ENCODE measurements at regions not wholly inside any gene's neighbourhood (a gene's known extent, or its start where the extent isn't known, plus 50 kb on each side); places are given as distances from the start of the nearest gene placed in this dataset.

DNA sequence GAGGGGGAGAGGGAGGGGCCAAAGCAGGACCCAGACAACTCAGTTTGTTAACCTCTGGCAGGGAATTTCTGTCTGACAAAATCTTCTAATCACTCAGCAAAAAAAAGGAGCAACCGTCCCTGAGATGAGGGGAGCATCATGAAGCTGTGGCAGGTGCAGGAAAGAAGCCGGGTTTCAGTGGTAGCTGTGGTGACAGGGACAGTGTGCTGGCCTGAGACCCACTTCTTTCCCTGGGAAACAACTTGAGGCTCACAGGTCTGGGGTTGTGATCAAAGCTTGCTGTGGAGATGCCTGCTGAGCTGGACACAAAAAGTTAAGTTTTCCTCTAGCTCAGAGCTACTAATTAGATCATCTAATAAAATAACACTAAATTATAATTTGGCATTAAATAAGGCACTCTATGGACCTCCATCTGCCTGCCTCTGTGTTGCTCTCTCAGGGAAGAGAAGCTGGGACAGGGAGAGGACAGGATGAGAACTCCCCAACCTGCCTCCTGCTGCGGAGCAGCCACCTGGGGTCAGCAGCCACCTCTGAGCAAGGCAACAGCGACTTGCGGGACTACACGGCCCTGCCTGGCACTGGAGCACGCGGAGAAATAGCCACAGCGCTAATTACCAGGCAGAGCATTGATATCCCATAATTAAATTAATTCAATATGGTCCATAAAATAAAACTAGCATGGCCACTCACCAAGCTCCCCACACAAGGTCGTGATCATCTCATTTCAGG lies 104.6 kb upstream of the TEX51 start:
- DNase-seq (ENCODE audit: low read depth) = no peak

DNA sequence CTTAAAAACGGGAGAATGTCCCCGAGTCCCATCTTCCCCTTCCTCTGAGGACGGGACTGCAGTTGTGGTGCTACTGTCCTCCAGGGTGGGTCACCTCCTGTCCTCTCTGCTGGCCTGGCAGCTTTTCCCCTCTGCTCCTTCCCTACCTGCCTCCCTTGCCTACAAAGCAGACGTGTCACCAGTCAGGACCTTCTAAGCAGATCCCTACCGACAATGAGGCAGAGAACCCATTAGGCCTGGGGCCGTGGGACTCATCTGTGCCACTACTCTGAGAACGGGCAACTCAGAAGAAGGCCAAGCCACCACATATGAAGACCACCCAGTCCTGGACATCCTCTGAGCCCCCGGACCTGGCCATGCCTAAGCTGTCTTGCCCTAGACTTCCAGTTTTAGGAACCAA lies 103.0 kb upstream of the TEX51 start:
- no peak for DNase-seq (ENCODE audit: low read depth)

DNA sequence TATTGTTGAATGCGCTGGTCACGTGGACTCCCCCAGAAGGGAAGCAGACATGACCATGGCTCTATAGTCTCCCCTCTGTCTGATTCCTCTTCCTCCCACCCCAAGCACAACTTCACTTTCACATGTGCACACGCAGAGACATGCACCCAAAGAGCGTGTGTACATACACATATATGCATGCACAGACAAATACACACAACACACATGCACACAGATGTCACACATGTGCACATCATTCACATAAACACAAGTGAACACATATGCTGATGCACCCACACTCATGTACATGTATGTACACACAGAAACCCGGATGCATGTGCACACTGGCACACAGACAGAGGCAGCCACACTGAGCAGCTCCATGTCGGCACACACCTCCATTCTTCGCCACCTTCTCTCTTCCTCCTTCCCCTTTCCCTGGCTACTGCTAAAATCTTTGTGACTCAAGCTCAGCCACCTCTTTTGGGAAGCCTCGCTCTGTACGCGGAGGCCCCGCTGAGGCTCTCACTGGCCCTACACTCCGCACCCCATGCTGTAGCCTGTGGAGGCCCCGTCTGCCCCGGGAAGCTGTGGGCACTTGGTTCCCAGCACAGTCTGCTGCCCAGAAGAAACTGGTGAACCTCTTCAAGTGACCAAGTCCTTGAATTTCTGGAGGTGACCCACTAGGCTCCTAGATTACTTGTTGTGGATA lies 101.6 kb upstream of the TEX51 start:
- no peak for DNase-seq (ENCODE audit: low read depth)

DNA sequence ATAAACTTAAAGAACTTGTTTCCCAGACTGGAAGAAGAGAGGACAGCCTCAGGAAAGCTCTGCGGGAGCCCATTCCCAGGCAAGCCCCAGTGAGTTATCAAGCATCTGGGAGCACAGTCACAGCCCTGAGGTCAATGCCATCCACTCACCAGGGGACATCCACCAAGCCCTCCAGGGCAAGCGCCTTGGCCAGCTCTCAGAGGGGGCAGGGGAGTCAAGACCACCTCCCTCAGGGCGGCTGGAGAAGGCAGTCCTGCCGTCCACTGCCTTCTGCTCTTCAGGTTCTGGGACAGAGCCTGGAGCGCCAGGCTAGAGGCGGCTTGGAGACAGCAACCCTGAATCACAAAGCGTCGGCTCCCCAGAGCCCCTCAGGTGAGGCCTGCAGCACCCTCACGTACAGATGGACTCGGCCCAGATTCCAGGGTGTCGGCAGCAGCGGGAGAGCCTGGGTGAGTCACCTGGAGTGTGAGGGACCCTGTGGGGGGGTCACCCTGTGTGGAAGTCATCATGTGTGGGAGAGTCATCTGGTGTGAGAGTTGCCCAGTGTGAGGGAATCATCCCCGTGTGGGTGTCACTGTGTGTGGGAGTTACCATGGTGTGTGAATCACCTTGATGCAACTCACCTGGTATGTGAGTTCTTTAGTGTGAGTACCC lies 100.9 kb upstream of the TEX51 start:
- no peak for DNase-seq (ENCODE audit: low read depth)

DNA sequence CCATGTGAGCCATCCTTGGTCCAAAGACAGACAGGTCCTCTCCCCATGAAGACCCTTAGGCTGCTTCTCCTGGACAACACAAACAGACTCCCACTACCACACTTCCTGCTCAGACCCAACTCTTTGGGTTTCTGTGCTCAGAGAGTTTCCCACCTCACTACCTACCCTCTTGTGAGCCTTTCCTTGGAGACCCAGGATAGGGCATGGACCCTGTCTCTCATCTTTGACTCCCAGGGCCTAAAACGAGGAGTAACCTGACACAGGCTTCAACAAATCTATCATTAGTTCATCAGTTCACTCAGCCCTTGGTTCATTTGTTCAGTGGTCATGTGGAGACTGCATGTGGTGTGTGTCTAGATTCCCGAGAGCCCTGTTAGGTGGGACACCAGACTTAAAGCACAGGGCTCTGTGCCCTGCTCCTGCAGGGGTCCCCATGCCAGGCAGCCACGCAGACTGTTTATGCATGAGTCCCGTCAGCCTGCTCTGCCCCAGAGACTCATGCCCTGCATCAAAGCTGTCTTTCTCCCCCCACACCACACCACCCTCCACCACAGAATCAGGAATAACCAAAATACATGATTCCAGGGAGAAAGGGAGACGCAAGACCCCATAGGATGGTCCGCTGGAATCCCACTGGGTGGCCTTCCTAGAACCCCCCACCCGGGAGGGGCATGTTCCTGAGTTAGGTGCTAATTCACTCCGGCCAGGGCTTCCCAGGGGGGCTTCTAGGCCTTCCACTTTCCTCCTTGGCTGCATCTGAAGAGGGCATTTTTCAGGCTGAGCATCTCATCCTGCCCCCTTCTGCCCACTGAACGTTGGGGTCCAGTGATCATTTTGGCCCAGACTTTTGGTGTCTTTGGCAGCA lies 100.2 kb upstream of the TEX51 start:
- DNase-seq (ENCODE audit: low read depth) = no peak

DNA sequence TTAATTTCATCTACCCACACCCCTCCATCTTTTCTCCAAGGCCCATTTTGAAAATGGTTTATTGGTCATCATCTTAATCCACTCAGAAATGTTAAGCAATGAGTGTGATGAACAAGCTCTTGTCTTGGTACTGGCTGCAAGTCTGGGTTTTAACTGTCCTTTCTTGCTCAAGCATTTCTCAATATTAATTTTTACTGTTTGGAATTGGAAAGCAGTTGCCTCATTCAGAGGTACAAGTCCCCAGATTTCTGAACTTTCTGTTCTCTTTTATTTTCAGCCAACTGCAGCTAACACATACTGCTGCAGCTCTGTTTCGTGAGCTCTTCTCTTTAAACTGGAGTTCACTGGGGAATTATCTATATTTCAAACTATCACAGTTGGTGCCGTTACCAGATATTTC lies 99.4 kb upstream of the TEX51 start:
- no peak for DNase-seq (ENCODE audit: low read depth)

DNA sequence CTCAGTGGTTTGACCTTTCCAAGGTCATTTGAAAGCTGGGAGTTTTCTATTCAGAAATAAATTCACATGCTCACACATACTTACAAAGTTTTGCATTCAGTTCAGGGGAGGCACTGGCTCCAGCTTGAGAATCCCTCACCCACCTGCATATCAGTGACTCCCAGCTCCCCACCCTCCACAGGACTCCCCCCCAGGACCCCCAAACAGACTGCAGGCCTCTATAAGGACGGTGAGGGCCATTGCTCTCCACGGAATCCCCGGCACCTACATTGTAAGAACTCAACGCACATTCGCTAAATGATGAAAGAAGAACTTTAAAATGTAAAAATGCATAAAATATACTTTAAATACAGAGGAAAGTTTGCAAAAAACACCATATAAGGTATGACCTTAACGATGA lies 97.2 kb upstream of the TEX51 start:
- DNase-seq (ENCODE audit: low read depth) = no peak

DNA sequence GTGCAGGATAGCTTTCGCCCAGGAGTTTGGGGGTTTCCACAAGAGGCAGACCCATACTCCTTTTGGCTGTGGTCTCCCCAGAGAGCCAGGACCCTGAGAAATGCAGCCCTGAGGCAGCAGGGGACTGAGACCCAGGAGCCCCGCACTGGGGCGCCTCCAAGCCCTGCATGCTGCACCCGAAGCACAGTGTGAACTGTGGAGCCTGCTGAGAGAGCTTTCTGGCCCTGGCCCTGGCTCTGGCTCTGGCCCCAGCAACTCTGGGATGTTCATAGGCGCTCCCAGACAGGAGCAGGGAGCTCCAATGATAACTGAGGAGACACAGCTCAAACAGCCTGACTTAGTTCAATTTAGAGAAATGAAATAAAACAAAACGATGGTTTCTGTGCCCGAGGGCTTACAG lies 96.4 kb upstream of the TEX51 start:
- no peak for DNase-seq (ENCODE audit: low read depth)

DNA sequence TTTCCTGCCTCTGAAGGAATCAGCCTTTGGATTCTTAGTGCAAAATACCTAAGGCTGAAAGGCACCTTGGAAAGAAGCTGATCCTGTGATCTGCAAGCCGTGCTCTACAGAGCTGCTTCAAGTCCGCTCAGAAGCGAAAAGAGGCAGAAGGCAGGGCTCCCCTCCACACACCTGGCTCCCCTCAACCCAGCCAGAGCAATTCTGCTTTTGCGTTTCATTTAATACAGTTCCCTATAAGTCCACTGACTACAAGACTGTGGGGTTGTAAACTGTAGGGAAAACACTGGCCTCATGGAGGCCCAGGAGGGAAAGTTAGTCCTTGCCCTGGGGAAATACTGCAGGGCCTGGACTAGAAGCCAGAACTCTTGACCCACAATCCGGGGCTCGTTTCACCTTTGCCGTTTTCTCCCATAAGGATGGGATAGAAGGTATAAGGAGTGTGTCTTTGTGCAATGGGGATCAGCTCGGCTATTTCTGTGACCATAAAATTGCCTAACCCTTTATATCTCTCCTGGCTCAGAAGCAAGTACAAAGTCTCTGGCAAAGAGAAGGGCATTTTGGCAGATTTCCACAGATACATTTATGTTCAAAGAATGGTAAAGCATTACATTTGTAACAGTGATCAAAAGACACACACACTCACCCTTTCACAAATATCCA lies 95.8 kb upstream of the TEX51 start:
- DNase-seq (ENCODE audit: low read depth) = no peak

DNA sequence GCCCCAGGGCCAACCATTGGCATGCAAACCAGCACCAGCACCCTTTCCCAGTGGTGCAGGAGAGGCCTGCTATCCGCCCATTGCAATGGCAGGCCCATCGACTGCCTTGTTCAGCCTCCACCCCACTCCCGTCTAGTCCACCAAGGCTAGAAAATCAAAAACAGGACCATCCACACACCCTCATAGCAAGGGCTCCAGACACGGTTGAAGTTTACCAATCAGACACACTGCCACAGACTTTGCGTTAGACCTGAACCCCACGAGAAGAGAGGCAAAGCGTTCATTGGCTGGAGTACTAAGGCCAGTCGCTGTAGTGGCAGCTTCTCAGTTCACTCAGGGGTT lies 95.3 kb upstream of the TEX51 start:
- no peak for DNase-seq (ENCODE audit: low read depth)

DNA sequence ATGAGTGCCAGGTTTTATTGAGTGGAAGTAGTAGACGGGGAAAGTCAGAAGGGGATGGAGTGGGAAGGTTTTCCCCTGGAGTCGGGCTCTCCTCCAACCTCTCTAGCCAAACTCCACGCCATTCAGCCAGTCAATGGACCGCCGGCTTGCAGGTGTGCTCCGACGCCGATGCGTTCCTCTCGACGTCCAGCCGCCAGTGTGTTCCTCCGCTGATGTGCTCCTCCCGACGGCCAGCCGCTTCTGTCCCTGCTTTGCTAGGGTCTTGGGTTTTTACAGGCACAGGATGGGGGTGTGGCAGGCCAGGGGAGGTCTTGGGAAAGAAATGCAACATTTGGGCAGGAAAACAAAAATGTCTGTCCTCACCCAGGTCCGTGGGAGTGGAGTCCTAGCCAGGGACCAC lies 94.3 kb upstream of the TEX51 start:
- no peak for DNase-seq (ENCODE audit: low read depth)

DNA sequence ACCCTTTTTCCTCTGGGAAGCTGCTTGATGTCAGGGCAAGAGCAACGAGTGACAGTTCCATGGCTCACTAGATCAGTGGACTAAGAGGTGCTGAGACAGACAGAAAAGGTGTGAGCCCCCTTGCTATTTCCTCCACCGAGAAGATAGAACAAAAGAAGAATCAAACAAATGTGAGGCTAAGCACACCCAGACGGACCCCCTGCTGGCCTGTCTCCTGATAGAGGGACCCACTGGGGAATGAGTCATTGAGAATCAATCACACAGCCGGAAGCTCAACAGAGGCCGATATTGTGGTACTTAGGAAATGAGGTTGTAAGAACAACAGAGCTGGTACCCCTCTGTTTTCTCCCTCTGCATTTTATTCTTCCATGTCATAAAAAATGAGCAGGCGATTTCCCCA lies 89.8 kb upstream of the TEX51 start:
- DNase-seq (ENCODE audit: low read depth) = no peak

DNA sequence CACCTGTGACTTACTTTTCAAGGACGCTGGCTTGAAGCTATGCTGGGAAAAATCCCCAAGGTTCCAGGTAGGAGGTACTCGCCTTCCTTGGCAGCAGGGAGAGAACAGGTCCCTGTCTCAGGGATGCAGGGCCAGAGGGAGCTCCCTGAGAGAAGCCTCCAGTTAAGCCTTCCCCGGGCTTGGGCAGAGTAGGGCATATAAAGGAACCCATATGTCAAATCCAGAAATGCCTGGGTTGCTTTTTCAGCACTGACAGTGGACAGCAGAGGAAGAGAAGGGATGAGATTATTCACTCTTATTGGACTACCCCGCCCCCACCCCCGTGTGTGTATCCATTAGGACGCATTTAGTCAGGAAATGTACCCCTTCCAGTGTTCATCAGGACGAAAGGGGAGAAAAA lies 89.3 kb upstream of the TEX51 start:
- no peak for DNase-seq (ENCODE audit: low read depth)

DNA sequence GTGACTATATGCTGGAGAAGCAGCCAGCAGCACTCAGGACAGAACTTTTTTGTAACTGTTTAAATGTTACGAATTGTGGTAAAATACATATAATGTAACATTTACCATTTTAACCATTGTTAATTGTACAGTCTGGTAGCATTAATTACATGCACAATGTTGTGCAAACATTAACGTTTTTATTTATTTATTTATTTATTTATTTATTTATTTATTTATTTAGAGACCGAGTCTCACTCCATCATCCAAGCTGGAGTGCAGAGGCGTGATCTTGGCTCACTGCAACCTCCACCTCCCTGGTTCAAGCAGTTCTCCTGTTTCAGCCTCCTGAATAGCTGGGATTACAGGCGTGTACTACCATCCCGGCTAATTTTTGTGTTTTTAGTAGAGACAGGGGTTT lies 88.7 kb upstream of the TEX51 start:
- no peak for DNase-seq (ENCODE audit: low read depth)

DNA sequence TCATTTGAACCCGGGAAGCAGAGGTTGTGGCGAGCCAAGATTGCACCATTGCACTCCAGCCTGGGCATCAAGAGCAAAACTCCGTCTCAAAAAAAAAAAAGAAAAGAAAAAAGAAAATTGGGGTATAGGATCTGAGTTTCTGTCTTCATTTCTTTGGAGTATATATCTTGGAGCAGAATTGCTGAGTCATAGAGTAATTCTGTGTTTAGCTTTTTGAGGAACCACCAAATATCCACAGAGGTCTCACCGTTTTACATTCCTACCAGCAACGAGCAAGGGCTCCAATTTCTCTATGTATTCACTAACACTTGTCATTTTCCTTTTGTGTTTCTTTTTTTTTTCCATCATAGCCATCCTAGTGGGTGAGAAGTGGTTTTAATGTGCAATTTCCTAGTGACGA lies 87.6 kb upstream of the TEX51 start:
- no peak for DNase-seq (ENCODE audit: low read depth)

DNA sequence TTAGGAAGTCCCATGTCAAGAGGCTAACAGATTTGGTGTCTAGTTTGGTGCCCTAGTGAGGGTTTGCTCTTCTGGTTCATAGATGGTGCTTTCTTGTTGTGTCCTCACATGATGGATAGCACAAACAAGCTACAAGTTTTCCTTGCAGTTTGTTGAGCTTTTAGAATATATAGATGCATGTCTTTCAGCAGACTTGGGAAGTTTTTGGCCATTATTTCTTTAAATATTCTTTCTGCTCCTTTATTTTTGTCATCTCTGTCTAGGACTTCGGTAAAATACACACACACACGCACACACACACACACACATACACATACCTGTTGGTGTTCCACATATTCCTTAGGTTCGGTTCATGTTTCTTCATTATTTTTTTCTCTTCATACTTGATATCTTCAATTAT lies 81.5 kb upstream of the TEX51 start:
- no peak for DNase-seq (ENCODE audit: low read depth)

DNA sequence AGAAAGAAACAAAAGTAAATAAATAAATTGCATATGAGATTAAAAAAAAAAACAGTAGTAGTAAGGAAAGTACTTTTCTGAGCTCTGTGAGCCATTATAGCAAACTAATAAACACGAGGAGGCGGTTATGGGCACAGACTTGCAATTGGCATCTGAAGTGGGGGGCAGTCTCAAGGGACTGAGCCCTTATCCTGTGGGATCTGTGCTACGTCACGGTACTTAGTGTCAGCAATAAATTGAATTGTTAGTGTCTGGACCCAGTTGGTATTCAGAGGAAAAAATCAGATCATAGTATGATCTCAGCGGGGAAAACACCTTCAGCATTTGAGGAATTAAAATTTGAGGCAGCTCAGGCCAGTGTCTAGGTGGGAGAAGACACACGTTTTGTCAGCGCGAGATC lies 76.6 kb upstream of the TEX51 start:
- DNase-seq (ENCODE audit: low read depth) = no peak

DNA sequence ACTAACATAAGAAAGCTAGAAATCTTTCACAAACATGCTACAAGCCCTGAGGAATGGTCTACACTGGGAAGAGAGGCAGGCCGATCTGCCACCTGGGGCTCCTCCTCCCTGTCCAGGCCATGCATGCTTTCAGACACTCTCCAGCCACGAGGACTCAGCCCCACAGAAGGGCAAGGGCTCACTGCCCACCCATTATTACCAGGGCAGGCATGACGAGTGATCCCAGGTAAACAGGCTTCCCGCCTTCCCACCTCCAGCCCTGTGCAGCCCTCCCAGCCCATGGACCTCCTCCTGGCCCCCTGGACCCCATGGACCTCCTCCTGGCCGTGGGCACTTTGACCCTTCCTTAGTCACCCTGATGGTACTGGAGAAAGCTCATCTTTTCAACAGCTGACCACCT lies 75.8 kb upstream of the TEX51 start:
- DNase-seq (ENCODE audit: low read depth) = no peak

DNA sequence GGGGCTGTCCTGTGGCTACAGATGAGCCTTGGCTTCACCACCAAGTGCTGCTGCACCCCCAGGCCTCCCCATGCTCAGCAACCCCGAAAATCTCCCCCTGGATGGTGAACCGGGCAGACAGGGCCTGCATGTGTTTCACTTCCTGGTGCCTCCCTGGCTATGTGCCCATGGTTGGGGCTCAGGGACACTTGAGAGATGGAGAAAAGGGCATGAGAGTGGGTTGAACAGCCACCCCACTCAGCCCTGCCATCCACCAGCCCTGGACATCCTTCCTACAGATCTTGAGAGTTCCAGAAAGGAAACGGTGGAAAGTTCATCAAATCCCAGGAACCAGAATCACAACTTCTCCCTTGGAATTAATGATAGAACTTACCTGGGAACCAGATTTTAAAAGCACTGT lies 74.7 kb upstream of the TEX51 start:
- no peak for DNase-seq (ENCODE audit: low read depth)

DNA sequence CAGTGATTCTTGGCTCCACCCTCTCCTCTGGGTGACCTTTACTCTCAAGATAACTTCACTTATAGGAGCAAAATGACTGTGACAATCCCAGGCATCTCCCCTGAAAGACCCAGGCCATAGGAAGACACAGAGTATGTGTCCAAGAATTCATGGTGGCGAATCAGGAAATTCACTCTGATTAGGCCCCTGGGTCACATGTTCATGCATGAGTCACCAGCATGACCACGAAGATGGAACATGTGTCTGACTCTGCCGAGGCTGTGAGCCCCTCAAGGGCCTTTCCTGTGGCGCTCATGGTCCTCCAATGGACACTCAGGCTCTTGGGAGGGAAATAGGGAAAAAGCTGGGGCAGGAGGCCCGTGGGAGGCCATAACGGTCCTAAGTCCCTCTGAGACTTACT lies 74.0 kb upstream of the TEX51 start:
- DNase-seq (ENCODE audit: low read depth) = no peak

DNA sequence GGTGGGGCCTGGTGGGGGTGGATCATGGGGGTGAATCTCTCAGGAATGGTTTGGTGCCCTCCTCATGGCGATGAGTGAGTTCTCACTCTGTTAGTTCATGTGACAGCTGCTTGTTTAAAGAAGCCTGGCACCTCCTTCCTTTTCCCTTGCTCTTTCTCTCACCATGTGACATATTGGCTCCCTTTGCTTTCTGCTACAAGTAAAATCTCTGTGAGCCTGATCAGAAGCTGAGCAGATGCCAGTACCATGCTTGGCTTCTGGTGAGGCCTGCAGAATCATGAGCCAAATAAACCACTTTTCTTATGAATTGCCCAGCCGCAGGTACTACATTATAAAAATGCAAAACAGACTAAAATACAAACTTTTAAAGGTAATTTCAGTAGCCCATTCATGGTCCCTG lies 73.4 kb upstream of the TEX51 start:
- no peak for DNase-seq (ENCODE audit: low read depth)

DNA sequence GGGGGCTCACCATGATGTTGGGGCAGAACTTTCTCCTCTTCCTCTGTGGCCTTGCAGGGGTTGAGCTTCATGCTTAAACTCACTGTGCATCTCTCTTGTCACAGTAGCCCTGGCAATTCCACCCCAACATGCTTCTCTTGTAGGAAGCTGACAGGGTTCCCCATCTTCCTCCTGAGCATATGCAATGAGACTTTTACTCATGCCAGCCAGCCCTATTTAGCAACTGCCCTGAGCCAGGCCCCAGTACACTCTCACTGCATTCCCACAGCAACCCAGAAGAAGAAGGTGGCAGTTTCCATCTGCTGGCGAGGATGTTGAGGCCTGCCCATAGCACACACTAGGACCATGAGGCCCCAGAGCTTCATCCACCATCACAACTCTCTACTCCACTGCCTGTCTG lies 72.2 kb upstream of the TEX51 start:
- DNase-seq (ENCODE audit: low read depth) = no peak
